ENCODE measurements at regions not wholly inside any gene's neighbourhood (a gene's known extent, or its start where the extent isn't known, plus 50 kb on each side); places are given as distances from the start of the nearest gene placed in this dataset.

DNA sequence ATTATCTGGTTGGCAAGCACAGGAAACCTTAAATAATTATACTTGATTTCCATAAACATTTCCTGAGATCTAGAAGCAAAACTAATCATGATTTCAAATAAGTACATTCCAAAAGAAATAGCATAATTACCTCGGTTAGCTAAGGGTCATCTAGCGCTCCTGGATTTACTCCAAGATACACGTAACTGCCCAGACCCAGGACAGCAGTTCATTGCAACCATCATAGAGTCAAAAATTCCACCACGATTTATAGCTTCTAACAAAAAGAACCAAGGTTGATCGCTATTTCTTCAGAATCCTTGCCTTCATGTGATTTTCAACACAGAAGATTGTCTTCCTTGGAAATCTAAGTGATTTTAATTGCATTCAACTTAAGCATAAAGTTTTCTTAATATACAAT is 1235.5 kb upstream of the TENM3 start:
- Histone ChIP-seq H3K27ac (no peak overlapping the region), H3K36me3 (no peaks in the 10 kb centered on the region), H3K4me3 (no peak overlapping the region), H3K4me1 (no peaks in the 10 kb centered on the region), H3K27me3 (replicated peaks in 1 of 7) (no peaks in the 10 kb centered on the region), H3K9me3 (peaks cover 0 to 9% (median 0%) of the 10 kb centered on the region in 8 donors)
- TF ChIP-seq POLR2A (IDR thresholded peaks at IDR 0.05): no peak
- TF ChIP-seq, protein P1, sequence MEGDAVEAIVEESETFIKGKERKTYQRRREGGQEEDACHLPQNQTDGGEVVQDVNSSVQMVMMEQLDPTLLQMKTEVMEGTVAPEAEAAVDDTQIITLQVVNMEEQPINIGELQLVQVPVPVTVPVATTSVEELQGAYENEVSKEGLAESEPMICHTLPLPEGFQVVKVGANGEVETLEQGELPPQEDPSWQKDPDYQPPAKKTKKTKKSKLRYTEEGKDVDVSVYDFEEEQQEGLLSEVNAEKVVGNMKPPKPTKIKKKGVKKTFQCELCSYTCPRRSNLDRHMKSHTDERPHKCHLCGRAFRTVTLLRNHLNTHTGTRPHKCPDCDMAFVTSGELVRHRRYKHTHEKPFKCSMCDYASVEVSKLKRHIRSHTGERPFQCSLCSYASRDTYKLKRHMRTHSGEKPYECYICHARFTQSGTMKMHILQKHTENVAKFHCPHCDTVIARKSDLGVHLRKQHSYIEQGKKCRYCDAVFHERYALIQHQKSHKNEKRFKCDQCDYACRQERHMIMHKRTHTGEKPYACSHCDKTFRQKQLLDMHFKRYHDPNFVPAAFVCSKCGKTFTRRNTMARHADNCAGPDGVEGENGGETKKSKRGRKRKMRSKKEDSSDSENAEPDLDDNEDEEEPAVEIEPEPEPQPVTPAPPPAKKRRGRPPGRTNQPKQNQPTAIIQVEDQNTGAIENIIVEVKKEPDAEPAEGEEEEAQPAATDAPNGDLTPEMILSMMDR (IDR thresholded peaks at IDR 0.05 in 8 of 11, conservative IDR thresholded peaks at IDR 0.05 in 3 of 11): no peak
- 69 to 86% (median 84%) methylated on average over 5 of the region's 5 CpGs for WGBS, 5 donors
- DNase-seq: no peak
- intact Hi-C loops (cut with DNase I; ENCODE audit: low total_unique reads): no loop called here

DNA sequence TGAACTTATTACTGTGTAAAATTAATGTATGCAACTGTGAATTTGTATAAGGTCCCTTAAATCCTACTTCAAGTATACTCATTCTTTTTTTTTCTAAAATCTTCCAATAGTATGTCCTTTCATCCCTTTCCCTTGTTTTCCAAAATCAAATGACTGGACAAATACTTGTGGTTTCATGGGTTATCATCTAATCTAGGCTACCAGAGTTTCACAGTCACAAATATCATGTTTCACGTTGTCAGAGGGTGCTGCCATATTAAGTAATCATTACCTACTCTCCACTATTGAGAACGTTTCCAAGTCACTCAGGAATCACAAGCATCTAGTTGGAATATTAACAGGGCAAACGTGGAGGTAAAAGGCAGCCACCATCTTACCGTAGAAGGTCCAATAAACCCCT is 1235.0 kb upstream of the TENM3 start:
- TF ChIP-seq POLR2A (IDR thresholded peaks at IDR 0.05): no peak
- TF ChIP-seq POLR2AphosphoS5 (IDR thresholded peaks at IDR 0.05): no peak
- TF ChIP-seq, protein P1 (IDR thresholded peaks at IDR 0.05 in 8 of 11, conservative IDR thresholded peaks at IDR 0.05 in 3 of 11): no peak
- WGBS, 5 donors: 70 to 75% (median 71%) methylated on average over 4 of the region's 4 CpGs
- no peak overlapping the region for H3K4me3 ChIP-seq
- DNase-seq: no peak
- H3K36me3 ChIP-seq: no peaks in the 10 kb centered on the region
- intact Hi-C loops (cut with DNase I; ENCODE audit: low total_unique reads): no loop called here
- H3K9me3 ChIP-seq: peaks cover 0 to 9% (median 0%) of the 10 kb centered on the region in 8 donors
- H3K27me3 ChIP-seq (replicated peaks in 1 of 7): no peaks in the 10 kb centered on the region
- no peaks in the 10 kb centered on the region for H3K4me1 ChIP-seq
- H3K27ac ChIP-seq: no peak overlapping the region

DNA sequence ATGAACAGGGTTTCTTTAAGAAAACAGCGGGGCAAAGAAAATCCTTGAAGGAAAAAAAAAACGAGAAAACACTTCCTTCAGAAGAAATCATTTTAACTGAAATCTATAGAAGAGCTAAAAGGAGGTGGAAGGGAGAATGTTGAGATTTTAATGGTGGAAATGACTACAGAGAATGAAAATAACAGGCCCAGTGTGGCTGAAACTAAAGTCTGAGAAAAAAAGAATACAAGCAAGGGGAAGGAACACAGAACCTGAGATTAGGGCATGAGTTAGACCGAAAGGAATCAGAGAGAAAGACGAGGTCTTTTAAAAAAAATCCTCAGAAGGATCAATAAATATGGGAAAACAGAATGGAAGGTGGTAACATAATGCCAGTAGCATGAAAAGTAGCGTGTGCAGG is 1230.0 kb upstream of the TENM3 start:
- intact Hi-C loops (cut with DNase I; ENCODE audit: low total_unique reads): no loop called here
- Histone ChIP-seq H3K36me3 (no peaks in the 10 kb centered on the region), H3K27ac (no peak overlapping the region), H3K4me1 (no peaks in the 10 kb centered on the region), H3K9me3 (peaks cover 0 to 24% (median 12%) of the 10 kb centered on the region in 8 donors), H3K27me3 (replicated peaks in 1 of 7) (no peaks in the 10 kb centered on the region), H3K4me3 (no peak overlapping the region)
- no peak for TF ChIP-seq POLR2A (IDR thresholded peaks at IDR 0.05)
- no peak for TF ChIP-seq POLR2AphosphoS5 (IDR thresholded peaks at IDR 0.05)
- TF ChIP-seq, protein P1 (IDR thresholded peaks at IDR 0.05 in 8 of 11, conservative IDR thresholded peaks at IDR 0.05 in 3 of 11): no peak
- 65 to 81% (median 78%) methylated on average over 5 of the region's 5 CpGs for WGBS, 5 donors
- no peak for DNase-seq

DNA sequence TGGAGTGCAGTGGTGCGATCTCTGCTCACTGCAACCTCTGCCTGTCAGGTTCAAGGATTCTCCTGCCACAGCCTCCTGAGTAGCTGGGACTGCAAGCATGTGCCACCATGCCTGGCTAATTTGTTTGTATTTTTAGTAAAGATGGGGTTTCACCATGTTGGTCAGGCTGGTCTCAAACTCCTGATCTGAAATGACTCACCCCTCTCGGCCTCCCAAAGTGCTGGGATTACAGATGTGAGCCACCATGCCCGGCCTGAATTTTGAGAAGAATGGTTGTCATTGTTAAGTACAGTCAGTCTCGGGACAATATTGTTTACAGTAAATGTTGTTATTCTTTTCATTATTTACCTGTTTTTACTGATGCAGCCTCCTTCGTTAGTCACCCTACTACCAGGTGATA is 1226.2 kb upstream of the TENM3 start:
- 77 to 87% (median 81%) methylated on average over 5 of the region's 5 CpGs for WGBS, 5 donors
- Histone ChIP-seq H3K4me3 (no peak overlapping the region), H3K27ac (no peak overlapping the region), H3K36me3 (no peaks in the 10 kb centered on the region), H3K27me3 (replicated peaks in 1 of 7) (no peaks in the 10 kb centered on the region), H3K4me1 (no peaks in the 10 kb centered on the region), H3K9me3 (peaks cover 0 to 34% (median 14%) of the 10 kb centered on the region in 8 donors)
- TF ChIP-seq, protein P1 (IDR thresholded peaks at IDR 0.05 in 8 of 11, conservative IDR thresholded peaks at IDR 0.05 in 3 of 11): no peak
- no peak for TF ChIP-seq POLR2A (IDR thresholded peaks at IDR 0.05)
- TF ChIP-seq POLR2AphosphoS5 (IDR thresholded peaks at IDR 0.05): no peak
- DNase-seq: no peak
- intact Hi-C loops (cut with DNase I; ENCODE audit: low total_unique reads): no loop called here
